ENCODE measurements at regions not wholly inside any gene's neighbourhood (a gene's known extent, or its start where the extent isn't known, plus 50 kb on each side); places are given as distances from the start of the nearest gene placed in this dataset.

DNA sequence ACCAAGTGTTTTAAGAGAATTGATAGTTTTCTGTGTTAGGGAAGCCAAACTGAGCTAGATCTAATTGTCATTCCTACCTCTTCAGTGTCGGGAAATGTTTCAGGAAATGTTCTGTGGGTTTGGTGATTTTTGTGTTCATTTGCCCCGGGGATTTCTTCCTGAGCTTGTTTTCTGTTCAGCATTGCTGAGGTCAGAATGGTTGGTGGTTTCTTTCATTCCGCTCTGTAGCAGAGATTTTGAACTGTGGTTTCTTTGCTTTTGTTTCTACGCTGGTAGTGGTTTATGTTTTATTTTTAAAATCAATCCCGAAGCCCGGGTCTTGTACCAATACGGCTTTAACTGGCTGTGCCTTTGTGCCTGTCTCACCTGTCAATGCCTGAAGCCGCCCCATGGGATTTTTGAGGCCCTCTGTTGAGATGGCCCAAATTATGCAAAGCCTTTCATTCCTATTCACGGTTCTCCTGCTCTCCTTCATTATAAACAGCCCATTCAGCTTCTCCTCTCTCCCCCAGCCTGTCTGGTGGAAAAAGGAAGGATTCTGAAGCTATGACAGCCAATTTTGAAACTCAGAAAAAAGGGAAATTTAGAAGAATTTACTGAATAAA is 417.2 kb upstream of the KAZN start:
- TF ChIP-seq, protein P1, sequence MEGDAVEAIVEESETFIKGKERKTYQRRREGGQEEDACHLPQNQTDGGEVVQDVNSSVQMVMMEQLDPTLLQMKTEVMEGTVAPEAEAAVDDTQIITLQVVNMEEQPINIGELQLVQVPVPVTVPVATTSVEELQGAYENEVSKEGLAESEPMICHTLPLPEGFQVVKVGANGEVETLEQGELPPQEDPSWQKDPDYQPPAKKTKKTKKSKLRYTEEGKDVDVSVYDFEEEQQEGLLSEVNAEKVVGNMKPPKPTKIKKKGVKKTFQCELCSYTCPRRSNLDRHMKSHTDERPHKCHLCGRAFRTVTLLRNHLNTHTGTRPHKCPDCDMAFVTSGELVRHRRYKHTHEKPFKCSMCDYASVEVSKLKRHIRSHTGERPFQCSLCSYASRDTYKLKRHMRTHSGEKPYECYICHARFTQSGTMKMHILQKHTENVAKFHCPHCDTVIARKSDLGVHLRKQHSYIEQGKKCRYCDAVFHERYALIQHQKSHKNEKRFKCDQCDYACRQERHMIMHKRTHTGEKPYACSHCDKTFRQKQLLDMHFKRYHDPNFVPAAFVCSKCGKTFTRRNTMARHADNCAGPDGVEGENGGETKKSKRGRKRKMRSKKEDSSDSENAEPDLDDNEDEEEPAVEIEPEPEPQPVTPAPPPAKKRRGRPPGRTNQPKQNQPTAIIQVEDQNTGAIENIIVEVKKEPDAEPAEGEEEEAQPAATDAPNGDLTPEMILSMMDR (IDR thresholded peaks at IDR 0.05; ENCODE audit: insufficient read depth, low read length, poor library complexity, severe bottlenecking): no peak
- TF ChIP-seq EZH2phosphoT487 (conservative IDR thresholded peaks at IDR 0.05; ENCODE audit: low read length): no peak

All from SU-DHL-6 (cell line).